H9 (cell line): ENCODE measurements at regions not wholly inside any gene's neighbourhood (a gene's known extent, or its start where the extent isn't known, plus 50 kb on each side); places are given as distances from the start of the nearest gene placed in this dataset.

ENCODE experiments used
- DNase-seq: peaks from one replicate; pipeline ENCODE4 v3.0.0-alpha.2; 2017
- H2AFZ ChIP-seq: one replicate; pipeline ENCODE4 v1.6.1; 2013; ENCODE audit warnings: mild to moderate bottlenecking, low read length, control low read depth, moderate library complexity
- H2AK5ac ChIP-seq: 2 replicates; pipeline ENCODE4 v1.6.1; 2013; ENCODE audit warnings: low read length, control low read depth, mixed read lengths; ENCODE audit not compliant: insufficient read length
- H2BK120ac ChIP-seq: one replicate; pipeline ENCODE4 v1.6.1; 2013; ENCODE audit warnings: low read depth, mild to moderate bottlenecking, low read length, control low read depth, inconsistent platforms; ENCODE audit not compliant: poor library complexity, severe bottlenecking
- H2BK12ac ChIP-seq: 2 replicates; pipeline ENCODE4 v1.6.1; 2013; ENCODE audit warnings: low read length, control low read depth, mixed read lengths, low read depth; ENCODE audit not compliant: insufficient read length
- H2BK15ac ChIP-seq: 2 replicates; pipeline ENCODE4 v1.6.1; 2013; ENCODE audit warnings: low read depth, low read length, control low read depth
- H2BK20ac ChIP-seq: one replicate; pipeline ENCODE4 v1.6.1; 2013; ENCODE audit warnings: low read depth, mild to moderate bottlenecking, low read length, control low read depth, inconsistent platforms; ENCODE audit not compliant: poor library complexity, severe bottlenecking
- H2BK5ac ChIP-seq: 2 replicates; pipeline ENCODE4 v1.6.1; 2013; ENCODE audit warnings: low read length, control low read depth, mixed read lengths; ENCODE audit not compliant: insufficient read length
- H3K14ac ChIP-seq: 2 replicates; pipeline ENCODE4 v1.6.1; 2013; ENCODE audit warnings: low read length, control low read depth; ENCODE audit not compliant: insufficient read depth
- H3K18ac ChIP-seq: 2 replicates; pipeline ENCODE4 v1.6.1; 2013; ENCODE audit warnings: low read depth, mild to moderate bottlenecking, mixed read lengths, low read length, control low read depth; ENCODE audit not compliant: insufficient read length
- H3K23ac ChIP-seq: 2 replicates; pipeline ENCODE4 v1.6.1; 2013; ENCODE audit warnings: low read length, control low read depth, mixed read lengths, low read depth; ENCODE audit not compliant: insufficient read length
- H3K23me2 ChIP-seq: 2 replicates; pipeline ENCODE4 v1.6.1; 2013; ENCODE audit warnings: low read depth, mild to moderate bottlenecking, mixed read lengths, low read length, control low read depth; ENCODE audit not compliant: insufficient read length, poor library complexity, severe bottlenecking
- H3K27ac ChIP-seq: 2 replicates; pipeline ENCODE4 v1.5.1; 2013; ENCODE audit warnings: low read length, control low read depth, mixed read lengths, low read depth; ENCODE audit not compliant: insufficient read length
- H3K27me3 ChIP-seq: 2 replicates; pipeline ENCODE4 v1.6.1; 2013; ENCODE audit warnings: low read length, control low read depth, inconsistent platforms; ENCODE audit not compliant: insufficient read depth
- H3K4ac ChIP-seq: 2 replicates; pipeline ENCODE4 v1.6.1; 2013; ENCODE audit warnings: low read depth, mild to moderate bottlenecking, control low read depth, inconsistent platforms, low read length, moderate library complexity
- H3K4me1 ChIP-seq: 2 replicates; pipeline ENCODE4 v1.6.1; 2013; ENCODE audit warnings: low read length, control low read depth, inconsistent platforms; ENCODE audit not compliant: insufficient read depth
- H3K4me2 ChIP-seq: 2 replicates; pipeline ENCODE4 v1.6.1; 2013; ENCODE audit warnings: low read length, control low read depth, mixed read lengths; ENCODE audit not compliant: insufficient read length, insufficient read depth
- H3K56ac ChIP-seq: 2 replicates; pipeline ENCODE4 v1.6.1; 2013; ENCODE audit warnings: low read depth, mild to moderate bottlenecking, mixed read lengths, low read length, control low read depth; ENCODE audit not compliant: insufficient read length
- H3K79me1 ChIP-seq: 2 replicates; pipeline ENCODE4 v1.6.1; 2013; ENCODE audit warnings: low read depth, mild to moderate bottlenecking, moderate library complexity, low read length, control low read depth, inconsistent platforms; ENCODE audit not compliant: insufficient read depth, poor library complexity, severe bottlenecking
- H3K79me2 ChIP-seq: 2 replicates; pipeline ENCODE4 v1.6.1; 2013; ENCODE audit warnings: low read length, control low read depth, inconsistent platforms; ENCODE audit not compliant: insufficient read depth
- H3K9ac ChIP-seq: 2 replicates; pipeline ENCODE4 v1.6.1; 2013; ENCODE audit warnings: low read length, control low read depth, mixed read lengths; ENCODE audit not compliant: insufficient read length; ENCODE audit errors: extremely low read depth
- H3K9me3 ChIP-seq: one replicate; pipeline ENCODE4 v1.6.1; 2013; ENCODE audit warnings: low read depth, low read length, inconsistent platforms; ENCODE audit not compliant: control insufficient read depth
- H3T11ph ChIP-seq: one replicate; pipeline ENCODE4 v1.6.1; 2013; ENCODE audit warnings: mild to moderate bottlenecking, low read length, control low read depth, inconsistent platforms
- H4K20me1 ChIP-seq: one replicate; pipeline ENCODE4 v1.6.1; 2013; ENCODE audit not compliant: control insufficient read depth, insufficient read length, insufficient read depth
- H4K5ac ChIP-seq: 2 replicates; pipeline ENCODE4 v1.6.1; 2013; ENCODE audit warnings: low read depth, mild to moderate bottlenecking, mixed read lengths, low read length, control low read depth; ENCODE audit not compliant: insufficient read length
- H4K8ac ChIP-seq: replicated peaks from 2 replicates; pipeline ENCODE4 v1.6.1; 2013; ENCODE audit warnings: low read length, control low read depth, mixed read lengths, low read depth; ENCODE audit not compliant: insufficient read length
- H4K91ac ChIP-seq: 2 replicates; pipeline ENCODE4 v1.6.1; 2013; ENCODE audit warnings: low read depth, mild to moderate bottlenecking, moderate library complexity, mixed read lengths, low read length, control low read depth; ENCODE audit not compliant: insufficient read length
- H3K27ac Mint-ChIP-seq, 3 experiments: 2 replicates in 2 of 3; 3 replicates in 1 of 3; pipeline ENCODE4 v1.8.0; 2020 to 2021; ENCODE audit warnings: mixed read lengths in 3 of 3, mild to moderate bottlenecking in 1 of 3, moderate library complexity in 1 of 3
- H3K27me3 Mint-ChIP-seq: 2 replicates; pipeline ENCODE4 v1.8.0; 2021; ENCODE audit warnings: low read depth, mild to moderate bottlenecking, moderate library complexity, mixed read lengths
- H3K36me3 Mint-ChIP-seq, 3 experiments: 2 replicates in 2 of 3; 3 replicates in 1 of 3; pipeline ENCODE4 v1.8.0; 2020 to 2021; ENCODE audit warnings: low read depth in 3 of 3, mixed read lengths in 3 of 3; ENCODE audit not compliant: insufficient read depth in 1 of 3
- H3K4me1 Mint-ChIP-seq, 2 experiments: 2 replicates each; pipeline ENCODE4 v1.8.0; 2020; ENCODE audit warnings: mixed read lengths in 2 of 2
- H3K4me3 Mint-ChIP-seq, 2 experiments: 2 replicates in 1 of 2; 3 replicates in 1 of 2; pipeline ENCODE4 v1.8.0; 2020 to 2021; ENCODE audit warnings: mild to moderate bottlenecking in 2 of 2, mixed read lengths in 2 of 2, moderate library complexity in 1 of 2
- H3K9me3 Mint-ChIP-seq, 2 experiments: 2 replicates in 1 of 2; 3 replicates in 1 of 2; pipeline ENCODE4 v1.8.0; 2020; ENCODE audit warnings: mild to moderate bottlenecking in 2 of 2, mixed read lengths in 2 of 2, moderate library complexity in 1 of 2
- WGBS: extraction: QIAGEN DNeasy Blood & Tissue Kit; methylation state at CpG from one replicate; pipeline ENCODE4 v1.1.7; 2013; ENCODE audit warnings: missing lambda C conversion rate, low lambda C conversion rate, mixed read lengths; ENCODE audit not compliant: insufficient read length; ENCODE audit errors: extremely low coverage; 5-methylcytosine and 5-hydroxymethylcytosine counted together
- TF ChIP-seq, protein P1 (sequence below): fragments of 200-600 bp; sonication (generic); conservative IDR thresholded peaks from 3 replicates; pipeline ENCODE4 v1.8.0; 2021; ENCODE audit warnings: antibody characterized with exemption, mild to moderate bottlenecking

GRCh38 chr5:174489920-174490597, 234.3 kb upstream of the MSX2 start:
- no peaks in the 10 kb centered on the region for H3K79me2 ChIP-seq
- H3K4ac ChIP-seq = no peak overlapping the region
- no peak overlapping the region for H3K14ac ChIP-seq
- peaks cover 2 to 4% of the 10 kb centered on the region in 2 experiments; a peak in 1 of 5 replicates for H3K9me3 Mint-ChIP-seq
- no peak overlapping the region for H2BK5ac ChIP-seq
- H3K56ac ChIP-seq = no peak overlapping the region
- no peak overlapping the region for H2AK5ac ChIP-seq
- no peak overlapping the region for H2BK12ac ChIP-seq
- no peak for DNase-seq
- H4K5ac ChIP-seq = no peak overlapping the region
- no peak overlapping the region for H3K23ac ChIP-seq
- H3K36me3 Mint-ChIP-seq = peaks cover 0 to 2% (median 0%) of the 10 kb centered on the region in 3 experiments; a peak in 1 of 7 replicates
- no peak overlapping the region for H3K18ac ChIP-seq
- H3K79me1 ChIP-seq = no peaks in the 10 kb centered on the region
- H3K4me1 Mint-ChIP-seq = peaks cover 5 to 8% of the 10 kb centered on the region in 2 experiments; a peak in 3 of 4 replicates
- H3K4me1 ChIP-seq = no peaks in the 10 kb centered on the region
- H3K9me3 ChIP-seq = no peaks in the 10 kb centered on the region
- H3K27ac Mint-ChIP-seq = no peak overlapping the region
- H3K9ac ChIP-seq = no peak overlapping the region
- H2BK20ac ChIP-seq = no peak overlapping the region
- no peaks in the 10 kb centered on the region for H4K20me1 ChIP-seq
- H3K27ac ChIP-seq = no peak overlapping the region
- H4K8ac ChIP-seq = no peak overlapping the region
- WGBS = no CpG with 5 or more reads among the region's 9 CpGs
- no peak overlapping the region for H2BK15ac ChIP-seq
- H2BK120ac ChIP-seq = no peak overlapping the region
- H3K4me2 ChIP-seq = no peak overlapping the region
- H3T11ph ChIP-seq = no peak overlapping the region
- no peak overlapping the region for H4K91ac ChIP-seq
- no peaks in the 10 kb centered on the region for H3K27me3 ChIP-seq
- no peaks in the 10 kb centered on the region for H3K23me2 ChIP-seq
- TF ChIP-seq, protein P1, sequence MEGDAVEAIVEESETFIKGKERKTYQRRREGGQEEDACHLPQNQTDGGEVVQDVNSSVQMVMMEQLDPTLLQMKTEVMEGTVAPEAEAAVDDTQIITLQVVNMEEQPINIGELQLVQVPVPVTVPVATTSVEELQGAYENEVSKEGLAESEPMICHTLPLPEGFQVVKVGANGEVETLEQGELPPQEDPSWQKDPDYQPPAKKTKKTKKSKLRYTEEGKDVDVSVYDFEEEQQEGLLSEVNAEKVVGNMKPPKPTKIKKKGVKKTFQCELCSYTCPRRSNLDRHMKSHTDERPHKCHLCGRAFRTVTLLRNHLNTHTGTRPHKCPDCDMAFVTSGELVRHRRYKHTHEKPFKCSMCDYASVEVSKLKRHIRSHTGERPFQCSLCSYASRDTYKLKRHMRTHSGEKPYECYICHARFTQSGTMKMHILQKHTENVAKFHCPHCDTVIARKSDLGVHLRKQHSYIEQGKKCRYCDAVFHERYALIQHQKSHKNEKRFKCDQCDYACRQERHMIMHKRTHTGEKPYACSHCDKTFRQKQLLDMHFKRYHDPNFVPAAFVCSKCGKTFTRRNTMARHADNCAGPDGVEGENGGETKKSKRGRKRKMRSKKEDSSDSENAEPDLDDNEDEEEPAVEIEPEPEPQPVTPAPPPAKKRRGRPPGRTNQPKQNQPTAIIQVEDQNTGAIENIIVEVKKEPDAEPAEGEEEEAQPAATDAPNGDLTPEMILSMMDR = no peak
- H2AFZ ChIP-seq = no peak overlapping the region
- H3K4me3 Mint-ChIP-seq = no peak overlapping the region
- peaks cover 15% of the 10 kb centered on the region for H3K27me3 Mint-ChIP-seq
